K562 (cell line): ENCODE measurements at regions not wholly inside any gene's neighbourhood (a gene's known extent, or its start where the extent isn't known, plus 50 kb on each side); places are given as distances from the start of the nearest gene placed in this dataset.

Experiments used
- ATAC-seq: fragments of 200-7000 bp; cut with Tn5 transposase; 3 replicates; pipeline ENCODE4 v1.9.1; 2020; ENCODE audit warnings: moderate library complexity
- BruUV-seq: library from RNA; stranded (reverse); fragments of 400-500 nt; replicated peaks from 2 replicates; lab custom pipeline; 2021; lab: Mats Ljungman, UMichigan
- CTCF ChIA-PET: fragments of 300-600 bp; formaldehyde crosslinking; extraction: SDS; loops from one replicate; lab custom pipeline; 2021; ENCODE audit warnings: low intra/inter-chr PET ratio; lab: Yijun Ruan, JAX
- POLR2A ChIA-PET: fragments of 300-600, 350-650 bp; sonication (Branson Sonifier 250); formaldehyde crosslinking; extraction: SDS; loops from one replicate; lab custom pipeline; 2021; ENCODE audit warnings: antibody characterized with exemption, inconsistent platforms; lab: Yijun Ruan, JAX
- DNase-seq, 4 experiments: peaks; one replicate each; pipeline versions ENCODE4 v3.0.0 to v3.0.0-alpha.2; 2011 to 2018; ENCODE audit warnings: low spot score in 3 of 4, mixed read lengths in 3 of 4; ENCODE audit errors: extremely low read depth in 1 of 4
- FAIRE-seq: peaks from 2 replicates; lab custom pipeline; 2011; peaks lifted over from hg19 to GRCh38; lab: Jason Lieb, UNC
- H2AFZ ChIP-seq: 2 replicates; pipeline ENCODE4 v1.6.0; 2011; ENCODE audit warnings: low read depth, low read length, control low read depth, inconsistent platforms
- H3K27ac ChIP-seq: fragments of 200-600 bp; 3 replicates; pipeline ENCODE4 v1.8.0; 2011; ENCODE audit warnings: low read depth, mild to moderate bottlenecking, control low read depth, inconsistent platforms, low read length, moderate library complexity, mixed read lengths; ENCODE audit errors: extremely low read depth
- H3K27me3 ChIP-seq, 2 experiments: fragments of 300-600 bp in 1 of 2; 2 replicates in 1 of 2; 3 replicates in 1 of 2; pipeline versions ENCODE4 v1.6.0 to v1.8.0; 2011; ENCODE audit warnings: inconsistent platforms in 2 of 2, low read length in 2 of 2, mild to moderate bottlenecking in 1 of 2, mixed read lengths in 1 of 2, moderate library complexity in 1 of 2; ENCODE audit not compliant: control insufficient read depth in 2 of 2, insufficient read depth in 2 of 2
- H3K36me3 ChIP-seq: fragments of 300-600 bp; 3 replicates; pipeline ENCODE4 v1.8.0; 2011; ENCODE audit warnings: mild to moderate bottlenecking, low read length, inconsistent platforms; ENCODE audit not compliant: control insufficient read depth, insufficient read depth
- H3K4me1 ChIP-seq, 2 experiments: fragments of 200-600 bp in 1 of 2; replicated peaks in 1 of 2; 2 replicates in 1 of 2; 3 replicates in 1 of 2; pipeline versions ENCODE4 v1.5.1 to v1.8.0; 2011; ENCODE audit warnings: inconsistent platforms in 2 of 2, low read length in 2 of 2, mild to moderate bottlenecking in 1 of 2, mixed read lengths in 1 of 2, moderate library complexity in 1 of 2; ENCODE audit not compliant: control insufficient read depth in 2 of 2, insufficient read depth in 2 of 2
- H3K4me2 ChIP-seq: 2 replicates; pipeline ENCODE4 v1.6.1; 2011; ENCODE audit warnings: low read length, control low read depth, inconsistent platforms, mixed read lengths; ENCODE audit not compliant: insufficient read depth
- H3K4me3 ChIP-seq: fragments of 200-600 bp; sonication (generic), shearing (Covaris generic); 2 replicates; pipeline ENCODE4 v1.5.1; 2016; ENCODE audit warnings: control low read depth, inconsistent platforms
- H3K79me2 ChIP-seq: fragments of 200-600 bp; 3 replicates; pipeline ENCODE4 v1.8.0; 2011; ENCODE audit warnings: low read length, inconsistent platforms; ENCODE audit not compliant: control insufficient read depth, insufficient read depth
- H3K9ac ChIP-seq, 2 experiments: 2 replicates each; pipeline versions ENCODE4 v1.6.0 to v1.6.1; 2011; ENCODE audit warnings: low read depth in 2 of 2, low read length in 2 of 2, control low read depth in 1 of 2, inconsistent platforms in 1 of 2, mild to moderate bottlenecking in 1 of 2, mixed read lengths in 1 of 2; ENCODE audit not compliant: insufficient read depth in 1 of 2
- H3K9me1 ChIP-seq: one replicate; pipeline ENCODE4 v1.6.0; 2011; ENCODE audit warnings: inconsistent platforms, mild to moderate bottlenecking, low read length, moderate library complexity; ENCODE audit not compliant: control insufficient read depth, insufficient read depth
- H3K9me3 ChIP-seq: replicated peaks from 2 replicates; pipeline ENCODE4 v1.5.1; 2011; ENCODE audit warnings: low read depth, low read length, inconsistent platforms; ENCODE audit not compliant: control insufficient read depth, insufficient read depth
- H4K20me1 ChIP-seq: replicated peaks from 2 replicates; pipeline ENCODE4 v1.6.1; 2011; ENCODE audit warnings: low read length, inconsistent platforms, mixed read lengths; ENCODE audit not compliant: control insufficient read depth, insufficient read depth
- ASH1L ChIP-seq: fragments of 450-650 bp; IDR thresholded peaks from 2 replicates; pipeline ENCODE4 v1.6.1; 2018; ENCODE audit warnings: borderline replicate concordance, mild to moderate bottlenecking, low read depth; ENCODE audit not compliant: partially characterized antibody
- BCL6 ChIP-seq: fragments of 250-450 bp; sonication (Bioruptor Pico); IDR thresholded peaks from 2 replicates; pipeline ENCODE4 v1.4.0; 2020
- BRD4 ChIP-seq: fragments of 200-600 bp; sonication (generic); IDR thresholded peaks from 2 replicates; pipeline ENCODE4 v1.6.1; 2017; ENCODE audit warnings: inconsistent platforms
- CREM ChIP-seq: IDR thresholded peaks from 2 replicates; pipeline ENCODE4 v1.6.1; 2014; ENCODE audit warnings: antibody characterized with exemption, low read depth
- MCM7 ChIP-seq, 2 experiments: fragments of 450-650 bp; IDR thresholded peaks; 2 replicates each; pipeline ENCODE4 v1.6.1; 2016 to 2018
- SREBF2 ChIP-seq: sonication (generic); formaldehyde crosslinking; IDR thresholded peaks from 2 replicates; pipeline ENCODE4 v1.4.0; 2020; ENCODE audit warnings: mild to moderate bottlenecking, missing genetic modification reagents
- SRF ChIP-seq, 2 experiments: fragments of 250-450, 450-650 bp in 1 of 2; sonication (Bioruptor Pico) in 1 of 2; sonication (generic) in 1 of 2; formaldehyde crosslinking; IDR thresholded peaks; 2 replicates each; pipeline versions ENCODE4 v1.5.0 to v1.5.1; 2020 to 2022; ENCODE audit warnings: mild to moderate bottlenecking in 1 of 2, missing genetic modification reagents in 1 of 2
- TCF7 ChIP-seq: sonication (generic); IDR thresholded peaks from 2 replicates; pipeline ENCODE4 v1.6.1; 2016; ENCODE audit warnings: antibody characterized with exemption, borderline replicate concordance
- TGIF2 ChIP-seq: sonication (generic); formaldehyde crosslinking; IDR thresholded peaks from 2 replicates; pipeline ENCODE4 v1.8.1; 2022; ENCODE audit warnings: mild to moderate bottlenecking, missing genetic modification reagents, moderate library complexity
- ZNF41 ChIP-seq: fragments of 250-450 bp; sonication (Bioruptor Pico); conservative IDR thresholded peaks from 2 replicates; pipeline ENCODE4 v1.4.0; 2020; ENCODE audit warnings: mild to moderate bottlenecking
- ZNF785 ChIP-seq: fragments of 250-450 bp; sonication (Bioruptor Pico); IDR thresholded peaks from 2 replicates; pipeline ENCODE4 v1.4.0; 2020; ENCODE audit warnings: mild to moderate bottlenecking
- in situ Hi-C: fragments of 300-500 bp; cut with MboI; formaldehyde crosslinking; loops from 4 replicates; pipeline ENCODE4 v1.15.0; 2018; ENCODE audit warnings: inconsistent platforms, mixed read lengths
- intact Hi-C: fragments of 100-400 bp; cut with micrococcal nuclease; formaldehyde crosslinking; loops from 2 replicates; pipeline ENCODE4 v1.14.2; 2022
- TF ChIP-seq, protein P1 (sequence below): fragments of 250-450 bp; sonication (Bioruptor Pico); IDR thresholded peaks from 2 replicates; pipeline ENCODE4 v1.8.0; 2022; ENCODE audit warnings: inconsistent platforms
- TF ChIP-seq, protein P2 (sequence below): fragments of 200-800 bp; sonication (Bioruptor generic); IDR thresholded peaks from 2 replicates; pipeline ENCODE4 v1.6.1; 2017; ENCODE audit warnings: missing genetic modification characterization, missing compliant biosample characterization
- TF ChIP-seq, protein P3 (sequence below), 2 experiments: fragments of 150-350 bp in 1 of 2; IDR thresholded peaks; 2 replicates each; pipeline ENCODE4 v1.6.1; 2012 to 2016; ENCODE audit warnings: low read depth in 2 of 2, low read length in 2 of 2, mild to moderate bottlenecking in 1 of 2, moderate library complexity in 1 of 2
- TF ChIP-seq, protein P4 (sequence below): sonication (generic); formaldehyde crosslinking; IDR thresholded peaks from 2 replicates; pipeline ENCODE4 v1.9.0; 2022; ENCODE audit warnings: mild to moderate bottlenecking, missing genetic modification reagents

DNA sequence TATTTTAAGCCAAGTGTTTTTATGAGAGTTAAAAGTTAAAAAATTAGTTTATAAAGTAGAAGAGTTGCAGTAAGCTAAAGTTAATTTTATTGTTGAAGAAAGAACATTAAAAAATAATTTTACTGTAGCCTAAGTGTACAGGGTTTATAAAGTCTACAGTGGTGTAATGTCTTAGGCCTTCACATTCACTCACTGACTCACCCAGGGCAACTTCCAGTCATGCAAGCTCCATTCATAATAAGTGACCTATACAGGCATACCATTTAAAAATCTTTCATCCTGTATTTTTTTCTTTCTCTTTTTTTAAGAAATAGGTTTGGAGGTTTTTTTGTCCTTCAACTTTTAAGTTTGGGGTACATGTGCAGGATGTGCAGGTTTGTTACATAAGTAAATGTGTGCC lies 87.9 kb upstream of the NR3C2 start (continued):
- TF ChIP-seq, protein P1, sequence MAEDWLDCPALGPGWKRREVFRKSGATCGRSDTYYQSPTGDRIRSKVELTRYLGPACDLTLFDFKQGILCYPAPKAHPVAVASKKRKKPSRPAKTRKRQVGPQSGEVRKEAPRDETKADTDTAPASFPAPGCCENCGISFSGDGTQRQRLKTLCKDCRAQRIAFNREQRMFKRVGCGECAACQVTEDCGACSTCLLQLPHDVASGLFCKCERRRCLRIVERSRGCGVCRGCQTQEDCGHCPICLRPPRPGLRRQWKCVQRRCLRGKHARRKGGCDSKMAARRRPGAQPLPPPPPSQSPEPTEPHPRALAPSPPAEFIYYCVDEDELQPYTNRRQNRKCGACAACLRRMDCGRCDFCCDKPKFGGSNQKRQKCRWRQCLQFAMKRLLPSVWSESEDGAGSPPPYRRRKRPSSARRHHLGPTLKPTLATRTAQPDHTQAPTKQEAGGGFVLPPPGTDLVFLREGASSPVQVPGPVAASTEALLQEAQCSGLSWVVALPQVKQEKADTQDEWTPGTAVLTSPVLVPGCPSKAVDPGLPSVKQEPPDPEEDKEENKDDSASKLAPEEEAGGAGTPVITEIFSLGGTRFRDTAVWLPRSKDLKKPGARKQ, result no peak
- TF ChIP-seq, all 486 proteins: peak for 0

DNA sequence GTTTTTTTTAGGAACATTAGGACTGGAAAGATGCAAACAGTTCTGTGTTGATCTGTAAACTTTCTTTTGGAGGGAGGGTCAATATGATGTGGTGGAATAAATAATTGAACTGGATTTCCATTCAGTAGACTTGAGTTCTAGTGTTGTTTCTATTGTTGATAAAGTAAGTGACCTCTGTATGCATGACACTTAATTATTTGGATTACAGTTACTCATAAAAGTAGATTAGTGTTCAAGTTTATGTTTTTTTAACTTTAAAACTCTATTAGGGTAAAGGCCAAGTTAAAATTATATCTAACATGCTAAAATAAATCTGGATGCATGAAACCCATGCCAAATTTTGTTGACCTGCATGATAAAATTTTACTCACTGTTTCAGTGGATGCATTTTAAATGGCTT lies 85.4 kb upstream of the NR3C2 start:
- ChIA-PET CTCF (no interaction called here), POLR2A (no interaction called here)
- BruUV-seq, result no TSS peak
- no peaks in the 10 kb centered on the region for H4K20me1 ChIP-seq
- no peak overlapping the region for H3K27ac ChIP-seq
- no peaks in the 10 kb centered on the region for H3K4me1 ChIP-seq
- H3K36me3 ChIP-seq, result no peaks in the 10 kb centered on the region
- no peak overlapping the region for H3K4me2 ChIP-seq
- no peaks in the 10 kb centered on the region for H3K9me1 ChIP-seq
- H3K79me2 ChIP-seq, result no peaks in the 10 kb centered on the region
- no peak overlapping the region for H3K4me3 ChIP-seq
- DNase-seq (no peak), ATAC-seq (no peak), FAIRE-seq (no peak)
- no peaks in the 10 kb centered on the region for H3K27me3 ChIP-seq
- in situ Hi-C loops (no loop called here), intact Hi-C loops (no loop called here)
- no peaks in the 10 kb centered on the region for H3K9me3 ChIP-seq
- no peak overlapping the region for H3K9ac ChIP-seq
- no peak overlapping the region for H2AFZ ChIP-seq
- TF ChIP-seq TCF7 (no peak), BCL6 (CRISPR knock-in tag) (no peak), MCM7 (IDR thresholded peaks at IDR 0.05) (no peak), CREM (no peak), ASH1L (no peak), SRF (CRISPR knock-in tag; IDR thresholded peaks at IDR 0.05) (no peak), BRD4 (no peak), TGIF2 (CRISPR knock-in tag) (no peak), SREBF2 (CRISPR knock-in tag) (no peak), ZNF785 (CRISPR knock-in tag) (no peak), ZNF41 (CRISPR knock-in tag) (no peak)
- TF ChIP-seq, protein P2, sequence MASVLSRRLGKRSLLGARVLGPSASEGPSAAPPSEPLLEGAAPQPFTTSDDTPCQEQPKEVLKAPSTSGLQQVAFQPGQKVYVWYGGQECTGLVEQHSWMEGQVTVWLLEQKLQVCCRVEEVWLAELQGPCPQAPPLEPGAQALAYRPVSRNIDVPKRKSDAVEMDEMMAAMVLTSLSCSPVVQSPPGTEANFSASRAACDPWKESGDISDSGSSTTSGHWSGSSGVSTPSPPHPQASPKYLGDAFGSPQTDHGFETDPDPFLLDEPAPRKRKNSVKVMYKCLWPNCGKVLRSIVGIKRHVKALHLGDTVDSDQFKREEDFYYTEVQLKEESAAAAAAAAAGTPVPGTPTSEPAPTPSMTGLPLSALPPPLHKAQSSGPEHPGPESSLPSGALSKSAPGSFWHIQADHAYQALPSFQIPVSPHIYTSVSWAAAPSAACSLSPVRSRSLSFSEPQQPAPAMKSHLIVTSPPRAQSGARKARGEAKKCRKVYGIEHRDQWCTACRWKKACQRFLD (CRISPR knock-in tag), result no peak
- TF ChIP-seq, protein P3, sequence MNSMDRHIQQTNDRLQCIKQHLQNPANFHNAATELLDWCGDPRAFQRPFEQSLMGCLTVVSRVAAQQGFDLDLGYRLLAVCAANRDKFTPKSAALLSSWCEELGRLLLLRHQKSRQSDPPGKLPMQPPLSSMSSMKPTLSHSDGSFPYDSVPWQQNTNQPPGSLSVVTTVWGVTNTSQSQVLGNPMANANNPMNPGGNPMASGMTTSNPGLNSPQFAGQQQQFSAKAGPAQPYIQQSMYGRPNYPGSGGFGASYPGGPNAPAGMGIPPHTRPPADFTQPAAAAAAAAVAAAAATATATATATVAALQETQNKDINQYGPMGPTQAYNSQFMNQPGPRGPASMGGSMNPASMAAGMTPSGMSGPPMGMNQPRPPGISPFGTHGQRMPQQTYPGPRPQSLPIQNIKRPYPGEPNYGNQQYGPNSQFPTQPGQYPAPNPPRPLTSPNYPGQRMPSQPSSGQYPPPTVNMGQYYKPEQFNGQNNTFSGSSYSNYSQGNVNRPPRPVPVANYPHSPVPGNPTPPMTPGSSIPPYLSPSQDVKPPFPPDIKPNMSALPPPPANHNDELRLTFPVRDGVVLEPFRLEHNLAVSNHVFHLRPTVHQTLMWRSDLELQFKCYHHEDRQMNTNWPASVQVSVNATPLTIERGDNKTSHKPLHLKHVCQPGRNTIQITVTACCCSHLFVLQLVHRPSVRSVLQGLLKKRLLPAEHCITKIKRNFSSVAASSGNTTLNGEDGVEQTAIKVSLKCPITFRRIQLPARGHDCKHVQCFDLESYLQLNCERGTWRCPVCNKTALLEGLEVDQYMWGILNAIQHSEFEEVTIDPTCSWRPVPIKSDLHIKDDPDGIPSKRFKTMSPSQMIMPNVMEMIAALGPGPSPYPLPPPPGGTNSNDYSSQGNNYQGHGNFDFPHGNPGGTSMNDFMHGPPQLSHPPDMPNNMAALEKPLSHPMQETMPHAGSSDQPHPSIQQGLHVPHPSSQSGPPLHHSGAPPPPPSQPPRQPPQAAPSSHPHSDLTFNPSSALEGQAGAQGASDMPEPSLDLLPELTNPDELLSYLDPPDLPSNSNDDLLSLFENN (IDR thresholded peaks at IDR 0.05; ENCODE audit: low read depth in 2 of 2, low read length in 2 of 2), result no peak
- TF ChIP-seq, protein P4, sequence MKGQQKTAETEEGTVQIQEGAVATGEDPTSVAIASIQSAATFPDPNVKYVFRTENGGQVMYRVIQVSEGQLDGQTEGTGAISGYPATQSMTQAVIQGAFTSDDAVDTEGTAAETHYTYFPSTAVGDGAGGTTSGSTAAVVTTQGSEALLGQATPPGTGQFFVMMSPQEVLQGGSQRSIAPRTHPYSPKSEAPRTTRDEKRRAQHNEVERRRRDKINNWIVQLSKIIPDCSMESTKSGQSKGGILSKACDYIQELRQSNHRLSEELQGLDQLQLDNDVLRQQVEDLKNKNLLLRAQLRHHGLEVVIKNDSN, result no peak
